GM21423 (cell line): ENCODE measurements at regions not wholly inside any gene's neighbourhood (a gene's known extent, or its start where the extent isn't known, plus 50 kb on each side); places are given as distances from the start of the nearest gene placed in this dataset.
A peak's percentile ranks its signal among the peaks of the same experiment; 100 is the strongest.

Experiments
- ATAC-seq: cut with Tn5 transposase; IDR thresholded peaks from one replicate; pipeline ENCODE4 v1.9.1; 2021; ENCODE audit warnings: mild to moderate bottlenecking, moderate library complexity; ENCODE audit not compliant: unreplicated experiment

DNA sequence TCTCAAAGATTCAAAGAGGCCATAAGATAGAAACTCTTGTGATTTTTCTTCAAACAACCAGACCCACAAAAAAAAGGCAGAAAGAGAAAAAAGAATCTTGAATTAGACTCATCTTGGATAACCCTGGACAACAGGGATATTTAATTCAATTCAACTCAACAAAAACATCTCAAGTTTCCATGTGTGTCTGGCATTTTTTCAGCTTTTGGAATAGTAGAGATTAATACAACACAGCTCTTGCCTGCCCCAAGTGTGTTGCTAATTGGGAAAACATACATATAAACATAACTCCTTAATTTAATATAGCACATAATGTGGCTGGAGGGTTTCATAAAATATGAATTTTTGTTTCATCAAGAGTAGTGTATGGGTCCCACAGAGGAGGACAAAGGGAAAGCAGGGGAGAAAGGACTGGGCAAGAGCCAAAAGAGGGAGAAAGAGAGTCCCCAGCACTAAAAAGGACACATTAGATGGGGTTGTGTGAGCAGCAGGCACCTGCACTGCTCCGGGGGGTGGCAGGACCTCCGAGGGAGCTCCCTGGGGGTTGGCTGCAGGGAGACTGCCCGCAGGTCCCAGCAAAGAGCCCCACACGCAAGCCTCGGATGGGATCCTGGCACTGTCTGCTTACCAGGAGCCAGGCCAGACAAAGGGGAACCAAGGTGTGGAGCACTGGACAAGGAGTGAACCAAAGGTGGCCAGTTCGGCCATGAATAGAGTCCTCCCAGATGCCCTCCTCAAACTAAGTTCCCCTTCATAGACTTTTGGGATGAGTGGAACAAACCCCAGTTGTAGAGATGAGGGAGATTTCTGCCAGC is 65.6 kb upstream of the TMEM72 start:
- ATAC-seq = no peak

DNA sequence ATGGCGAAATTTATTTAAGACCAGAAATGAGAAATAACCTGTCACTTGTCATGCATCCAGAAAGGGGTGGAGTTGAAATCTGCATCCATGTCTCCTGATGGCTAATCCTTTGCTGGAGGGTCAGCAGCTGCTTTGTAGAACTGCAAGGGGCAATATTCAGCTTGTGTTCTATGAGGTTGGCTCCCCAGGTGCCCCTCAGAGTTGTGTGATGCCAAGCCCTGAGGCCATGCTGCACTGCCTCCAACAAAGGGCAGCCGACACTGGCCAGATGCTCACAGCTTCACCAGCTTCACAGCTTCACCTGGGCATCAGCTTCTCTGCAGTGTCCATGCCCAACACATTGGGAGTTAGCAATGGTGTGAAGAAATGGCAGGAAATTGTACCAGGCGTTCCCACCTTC is 64.0 kb upstream of the TMEM72 start:
- ATAC-seq = no peak

DNA sequence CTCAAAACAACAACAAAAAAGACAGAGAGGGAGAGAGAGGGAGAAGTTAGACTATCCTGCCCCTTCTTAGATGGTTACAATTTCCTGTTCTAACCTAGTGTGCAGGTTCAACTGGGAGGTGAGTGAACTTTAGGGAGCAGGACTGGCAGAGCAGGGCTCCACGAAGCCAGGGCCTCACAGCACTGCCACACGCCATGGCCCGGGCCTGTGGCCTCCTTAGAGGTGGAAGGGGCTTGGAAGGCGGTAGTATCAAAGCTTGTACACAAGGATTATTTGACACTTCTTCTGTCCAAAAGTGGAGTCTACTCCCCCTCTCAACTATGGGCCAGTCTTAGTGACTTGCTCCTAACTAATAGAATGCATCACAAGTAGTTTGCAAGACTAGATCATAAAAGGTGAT is 62.9 kb upstream of the TMEM72 start:
- no peak for ATAC-seq

DNA sequence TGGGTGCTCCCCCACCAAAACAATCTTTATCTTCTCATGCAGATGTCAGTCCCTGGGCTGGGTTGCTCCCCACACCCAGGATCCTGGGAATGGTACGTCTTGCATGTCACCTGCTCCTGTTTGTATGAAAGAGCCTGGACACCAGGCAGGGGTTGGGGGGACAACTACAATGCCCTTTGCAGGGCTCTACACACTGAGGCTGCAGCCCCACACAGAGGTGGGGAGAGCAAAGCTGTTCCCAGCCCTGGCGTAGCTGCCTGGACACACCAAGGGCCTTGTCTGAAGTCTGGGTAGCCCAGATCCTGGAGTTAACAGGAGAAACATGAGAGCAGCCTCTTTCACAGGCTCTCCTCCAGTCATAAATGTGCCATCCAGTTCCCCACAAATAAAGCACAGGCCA is 61.2 kb upstream of the TMEM72 start:
- no peak for ATAC-seq

DNA sequence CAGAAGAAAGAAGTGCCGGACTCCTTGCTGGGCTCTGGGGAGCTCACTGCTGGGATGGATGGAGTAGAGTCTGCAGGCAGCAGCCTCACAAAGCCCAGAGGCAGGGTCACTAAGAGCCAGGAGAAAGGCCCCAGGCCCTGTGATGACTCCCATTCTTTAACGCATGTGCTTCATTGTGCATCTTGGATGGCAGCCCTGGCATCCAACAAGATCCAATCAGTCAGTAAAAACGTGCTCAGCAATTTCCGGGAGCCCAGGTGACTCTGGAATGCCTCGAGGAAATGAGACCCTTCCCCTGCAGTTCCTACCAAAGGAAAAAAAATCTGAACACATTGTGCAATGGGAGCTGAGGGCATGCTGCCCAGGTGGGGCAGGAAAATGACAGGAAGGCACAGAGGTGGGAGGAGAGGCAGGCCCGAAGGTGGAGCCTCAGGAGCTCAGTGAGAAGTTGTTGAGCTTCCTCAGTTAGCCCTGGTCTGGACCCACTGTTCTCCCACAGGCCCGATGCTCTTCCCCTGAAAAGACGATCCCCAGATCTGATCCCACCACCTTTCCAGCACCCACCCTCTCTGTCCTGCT is 60.7 kb upstream of the TMEM72 start:
- no peak for ATAC-seq

DNA sequence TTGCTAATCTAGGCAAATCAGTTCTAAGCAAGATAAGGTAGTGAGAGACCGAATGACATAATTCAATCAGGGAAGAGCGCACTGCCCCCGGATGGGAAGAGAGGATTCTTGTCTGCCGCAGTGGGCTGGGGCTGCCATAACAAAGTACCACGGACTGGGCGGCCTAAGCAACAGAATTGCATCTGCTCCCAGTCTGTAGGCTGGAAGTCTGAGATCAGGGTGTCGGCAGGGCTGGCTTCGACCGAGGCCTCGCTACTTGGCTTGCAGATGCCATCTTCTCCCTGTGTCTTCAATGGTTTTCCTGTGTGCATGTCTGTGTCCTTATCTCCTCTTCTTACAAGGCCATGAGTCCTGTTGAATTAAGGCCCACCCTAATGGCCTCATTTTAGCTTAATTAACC is 59.7 kb upstream of the TMEM72 start:
- no peak for ATAC-seq

DNA sequence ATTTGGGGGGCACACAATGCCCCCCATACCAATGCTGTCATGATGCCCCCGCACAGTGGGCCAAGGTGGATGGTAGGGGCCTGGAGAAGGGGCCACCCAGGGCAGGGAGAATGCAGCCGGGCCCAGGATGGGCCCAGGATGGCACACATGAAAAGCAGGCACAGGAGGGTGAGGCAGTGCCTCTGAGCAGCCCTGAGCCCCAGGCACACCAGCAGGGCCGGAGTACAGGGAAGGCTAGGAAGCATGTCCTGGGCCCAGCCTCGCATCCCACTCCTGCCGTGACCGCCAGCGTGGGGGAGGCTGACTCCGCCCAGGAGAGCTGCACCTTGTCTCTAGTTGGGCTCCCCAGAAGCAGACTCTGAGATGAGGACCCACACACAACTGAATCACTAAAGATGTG is 59.3 kb upstream of the TMEM72 start:
- no peak for ATAC-seq

DNA sequence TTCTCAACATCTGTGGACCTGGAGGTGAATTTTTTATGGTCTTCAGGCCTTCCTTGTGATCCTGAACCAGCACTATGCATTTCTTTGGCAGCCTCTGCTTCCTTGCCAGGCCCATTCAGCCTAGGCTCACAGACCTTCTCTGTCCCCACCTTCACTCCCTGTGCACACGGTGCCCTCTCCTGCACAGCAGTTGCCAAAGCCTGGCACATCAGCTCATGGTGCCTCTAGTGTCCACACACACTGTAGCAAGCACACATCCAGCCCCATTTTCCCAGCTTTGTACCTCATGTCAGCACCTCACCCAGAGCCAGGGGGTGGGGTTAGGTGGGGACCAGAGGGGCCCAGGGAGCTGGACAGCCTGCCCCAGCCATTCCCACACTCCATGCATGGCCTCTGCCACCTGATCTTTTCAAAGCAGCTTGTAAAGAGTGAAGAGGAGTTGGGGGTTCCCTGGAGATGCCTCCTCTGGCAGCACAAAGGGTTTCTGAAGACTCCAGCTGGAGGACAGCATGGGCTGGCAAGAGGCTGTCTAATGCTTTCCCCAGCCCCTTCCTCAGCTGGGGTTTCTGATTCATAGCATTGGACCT is 57.9 kb upstream of the TMEM72 start:
- ATAC-seq = no peak

DNA sequence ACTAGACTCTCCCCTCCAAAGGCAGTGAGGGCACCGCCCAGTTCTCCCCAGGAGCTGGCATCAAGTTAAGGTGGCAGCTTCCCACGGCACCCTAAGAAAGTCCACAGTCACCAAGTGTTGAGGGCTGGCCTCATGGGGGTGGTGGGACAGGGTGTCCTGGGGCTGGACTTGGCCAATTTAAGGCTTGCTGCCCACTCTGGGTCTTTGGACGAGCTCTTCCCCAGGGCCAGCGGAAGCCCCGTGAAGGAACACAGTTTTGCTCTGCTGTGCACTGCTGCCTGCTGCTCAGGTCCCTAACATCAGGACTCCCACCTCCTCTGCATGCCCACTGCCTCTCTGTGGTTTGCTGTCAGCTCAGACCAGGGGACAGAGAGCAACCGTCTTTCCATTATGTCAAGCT is 57.3 kb upstream of the TMEM72 start:
- no peak for ATAC-seq

DNA sequence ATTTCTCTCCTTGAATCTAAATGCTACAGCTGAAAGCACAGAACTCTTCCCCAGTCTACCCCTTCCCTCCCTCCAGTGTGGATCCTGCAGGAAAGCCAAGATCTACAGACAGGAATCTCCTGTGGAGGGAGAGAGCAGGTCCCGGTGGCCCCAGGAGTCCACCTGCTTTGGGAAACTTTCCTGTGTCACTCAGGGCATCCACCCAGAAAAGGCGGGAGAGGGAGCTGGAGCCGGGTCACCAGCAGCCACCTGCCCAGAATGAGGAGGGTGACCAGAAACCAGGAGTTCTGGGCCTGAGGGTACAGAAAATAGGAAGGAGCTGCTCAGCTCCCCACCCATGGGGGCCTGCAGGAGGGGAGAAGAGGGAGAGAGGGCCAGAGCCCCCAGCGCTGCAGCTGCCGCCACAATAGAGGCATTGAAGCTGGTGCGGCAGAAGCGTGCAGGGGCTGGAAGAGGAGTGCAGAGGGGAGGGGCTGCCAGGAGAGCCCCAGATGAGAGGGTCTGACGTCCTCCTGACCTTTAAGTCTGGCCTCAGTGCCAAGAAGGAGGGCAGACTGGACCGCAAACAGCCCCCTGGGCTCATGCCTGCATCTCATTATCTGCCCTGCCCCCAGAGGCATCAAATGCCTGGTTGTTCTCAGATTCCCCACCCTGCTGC is 56.3 kb upstream of the TMEM72 start:
- no peak for ATAC-seq

DNA sequence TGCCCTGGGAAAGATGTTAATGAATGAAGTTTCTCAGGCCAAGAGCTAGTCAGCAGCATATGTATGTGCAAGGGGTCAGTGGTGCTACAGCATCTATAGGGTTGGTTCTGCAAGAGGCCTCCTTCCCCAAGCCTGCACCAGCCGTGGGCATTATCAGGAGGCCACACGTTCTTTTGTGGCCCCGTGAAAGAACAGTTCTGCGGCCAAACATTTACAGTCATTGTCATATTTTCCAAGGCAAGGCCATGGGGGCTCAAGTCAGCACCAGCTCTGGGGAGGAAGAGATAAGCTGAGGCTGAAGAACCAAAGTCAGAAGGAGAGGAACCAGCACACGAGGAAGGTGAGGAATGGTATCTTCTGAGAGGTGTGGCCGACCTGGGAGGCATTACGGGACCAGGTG is 54.4 kb upstream of the TMEM72 start:
- no peak for ATAC-seq

DNA sequence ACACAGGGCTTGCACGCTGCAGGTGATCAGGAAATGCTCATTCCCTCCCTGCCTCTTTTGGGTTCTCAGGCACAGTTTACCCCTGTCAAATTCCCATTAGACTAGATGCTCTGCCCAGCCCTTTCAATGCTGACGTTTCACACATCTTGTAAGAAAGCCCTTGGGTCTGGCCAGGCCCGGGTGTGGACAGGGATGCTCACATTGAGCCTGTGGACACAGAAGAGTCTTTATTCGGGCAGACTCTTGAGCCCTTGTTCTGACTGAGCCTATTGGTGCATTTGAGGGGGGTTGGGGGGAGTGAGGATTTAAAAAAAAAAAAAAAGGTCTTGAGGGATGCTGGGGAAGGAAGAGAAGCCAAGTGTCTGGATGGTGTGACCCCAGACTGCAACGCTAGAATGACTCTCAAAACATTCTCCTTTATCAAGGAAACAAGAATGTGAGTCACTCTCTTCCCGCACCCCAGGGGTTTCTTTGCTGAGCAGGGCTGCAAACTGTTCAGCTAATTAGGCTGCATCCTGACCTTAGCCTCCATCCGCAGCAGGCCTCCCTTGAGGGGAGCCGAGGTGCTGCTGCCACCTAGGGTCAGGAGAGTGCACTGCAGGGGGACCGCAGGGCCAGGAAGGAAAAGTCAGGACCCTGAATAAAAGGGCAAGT is 53.6 kb upstream of the TMEM72 start:
- ATAC-seq = peak; percentile 70

DNA sequence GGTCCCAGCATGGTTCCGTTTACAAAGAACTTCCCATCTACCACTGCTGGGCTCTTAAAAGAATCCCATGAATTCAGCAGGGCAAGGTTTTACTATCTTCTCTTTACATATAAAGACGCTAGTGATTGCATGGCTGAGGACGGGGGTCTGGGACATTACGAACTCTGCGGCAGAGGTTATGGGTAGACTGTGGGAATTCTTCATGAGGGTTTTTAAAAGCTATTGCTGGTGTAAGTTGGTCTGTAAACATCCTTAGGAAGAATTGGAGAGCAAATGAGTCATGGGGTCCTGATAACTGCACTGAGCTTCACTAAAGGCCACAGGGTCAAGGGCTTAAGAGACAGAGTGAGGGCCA is 53.1 kb upstream of the TMEM72 start:
- ATAC-seq = no peak

DNA sequence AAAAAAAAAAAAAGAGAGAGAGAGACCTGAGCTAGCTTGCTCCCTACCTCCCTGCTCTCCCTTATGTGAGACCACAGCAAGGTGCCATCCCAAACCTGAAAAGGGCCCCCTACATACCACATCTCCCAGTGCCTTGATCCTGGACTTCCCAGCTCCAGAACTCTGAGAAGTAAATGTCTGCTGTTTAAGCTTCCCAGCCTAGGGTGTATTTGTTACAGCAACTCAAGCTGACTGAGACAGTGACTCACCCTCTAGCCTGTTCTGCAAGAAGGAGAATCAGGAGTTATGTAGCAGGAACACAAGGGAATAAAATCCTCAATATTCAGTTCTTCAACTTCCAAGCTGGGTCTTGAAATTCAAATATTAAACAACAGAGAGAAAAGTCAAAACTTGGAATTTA is 52.1 kb upstream of the TMEM72 start:
- no peak for ATAC-seq

DNA sequence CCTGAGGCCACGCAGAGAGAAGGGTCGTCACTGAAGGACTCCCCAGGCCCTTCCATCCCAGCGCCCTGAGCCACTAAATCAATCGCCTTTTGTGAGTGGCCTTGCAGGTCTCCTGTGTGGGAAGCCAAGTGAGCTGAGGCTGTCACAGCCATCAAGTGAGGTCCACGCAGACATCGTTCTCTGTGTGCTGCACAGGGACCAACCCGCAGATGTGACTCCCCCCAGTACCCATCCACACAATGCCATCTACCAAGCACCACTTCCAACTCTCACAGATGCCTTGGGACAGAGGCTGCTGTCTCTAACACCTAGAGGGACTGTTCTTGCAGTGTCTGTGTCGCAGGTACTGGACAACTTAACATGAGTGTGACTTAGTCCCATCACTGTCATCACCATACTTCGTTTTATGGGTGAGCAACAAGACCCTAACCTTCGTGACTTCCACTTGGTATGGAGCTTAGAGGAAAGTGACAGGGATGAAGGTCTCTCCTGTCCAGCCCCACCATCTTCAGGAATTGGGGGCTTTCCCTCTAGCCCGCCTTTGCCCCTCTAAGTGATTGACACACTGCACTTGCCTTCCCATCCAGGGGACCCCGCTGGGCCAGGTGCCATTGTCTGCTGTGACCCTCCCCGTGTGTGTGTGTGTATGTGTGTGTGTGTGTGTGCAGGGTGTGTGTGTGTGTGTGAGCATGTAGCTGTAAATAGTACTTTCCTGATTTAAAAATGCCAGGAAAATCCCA is 51.4 kb upstream of the TMEM72 start:
- no peak for ATAC-seq

DNA sequence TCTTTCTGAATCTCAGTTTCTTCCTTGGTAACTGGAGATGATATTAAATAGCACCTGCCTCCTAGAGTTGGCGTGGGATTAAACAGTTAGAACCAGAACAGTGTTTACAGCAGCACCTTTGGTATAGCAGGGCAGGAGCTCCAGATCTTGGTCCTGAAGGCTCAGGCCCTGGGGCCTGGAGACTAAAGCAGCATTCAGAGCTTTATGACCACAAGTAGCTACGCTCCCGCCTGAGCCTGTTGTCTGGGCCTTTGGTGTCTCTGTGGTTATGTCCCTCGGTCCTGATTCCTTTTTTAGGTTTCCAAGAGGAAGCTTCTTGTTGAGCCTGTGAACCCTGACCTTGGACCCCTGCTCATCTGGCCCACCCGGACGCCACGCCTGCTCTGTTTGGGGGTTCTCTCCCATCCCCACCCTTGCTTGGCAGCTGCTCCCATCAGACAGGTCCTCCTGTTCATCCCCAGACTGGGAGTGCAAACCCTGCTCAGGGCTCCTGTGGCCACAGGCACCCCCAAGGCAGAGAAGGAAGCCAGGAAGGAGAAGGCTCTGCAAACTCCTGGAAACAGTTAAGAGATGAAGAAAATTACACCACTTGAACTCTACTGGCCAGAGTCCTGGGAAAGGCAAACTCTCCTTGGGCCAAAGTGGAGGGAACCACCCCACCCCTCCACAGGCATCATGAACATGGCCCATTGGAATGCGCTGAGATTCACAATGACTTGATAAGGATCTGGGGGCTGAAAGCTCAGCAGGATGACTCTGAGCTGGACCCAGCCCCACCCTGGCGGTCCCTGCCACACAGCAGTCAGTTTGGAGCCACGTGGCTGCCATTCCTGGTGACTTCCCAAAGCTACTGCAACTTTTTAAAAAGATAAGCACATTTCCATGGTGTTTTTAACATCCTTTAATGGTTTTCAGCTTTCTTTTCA is 50.1 kb upstream of the TMEM72 start:
- ATAC-seq = no peak
